ENCODE measurements at regions not wholly inside any gene's neighbourhood (a gene's known extent, or its start where the extent isn't known, plus 50 kb on each side); places are given as distances from the start of the nearest gene placed in this dataset.

GRCh38 chr7:89845952-89846351 lies 308.3 kb upstream of the STEAP1 start:
- TF ChIP-seq CTCF (IDR thresholded peaks at IDR 0.05; ENCODE audit: low read depth, low read length) (no peak), POLR2A (IDR thresholded peaks at IDR 0.05; ENCODE audit: extremely low read depth, insufficient read length) (no peak), MYC (IDR thresholded peaks at IDR 0.05; ENCODE audit: low read depth, low read length) (no peak)
